ENCODE measurements at regions not wholly inside any gene's neighbourhood (a gene's known extent, or its start where the extent isn't known, plus 50 kb on each side); places are given as distances from the start of the nearest gene placed in this dataset.

DNA sequence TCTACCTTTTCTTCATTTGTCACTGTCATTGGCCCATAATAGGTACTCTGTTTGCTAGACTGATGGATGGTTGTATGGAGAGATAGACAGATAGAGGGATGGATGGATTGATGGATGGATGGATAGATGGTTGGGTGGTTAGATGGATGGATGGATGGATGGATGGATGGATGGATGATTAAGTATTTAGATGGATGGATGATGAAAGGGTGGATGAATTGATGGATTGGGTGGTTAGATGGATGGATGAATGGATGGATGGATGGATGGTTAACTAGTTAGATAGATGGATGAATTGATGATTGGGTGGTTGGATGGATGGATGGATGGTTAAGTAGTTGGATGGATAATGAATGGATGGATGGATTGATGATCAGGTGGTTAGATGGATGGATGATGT lies 334.7 kb upstream of the AUTS2 start:
- no peak overlapping the region for H3K27ac ChIP-seq
- no peak for TF ChIP-seq ZFX (IDR thresholded peaks at IDR 0.05)
- TF ChIP-seq, protein P1, sequence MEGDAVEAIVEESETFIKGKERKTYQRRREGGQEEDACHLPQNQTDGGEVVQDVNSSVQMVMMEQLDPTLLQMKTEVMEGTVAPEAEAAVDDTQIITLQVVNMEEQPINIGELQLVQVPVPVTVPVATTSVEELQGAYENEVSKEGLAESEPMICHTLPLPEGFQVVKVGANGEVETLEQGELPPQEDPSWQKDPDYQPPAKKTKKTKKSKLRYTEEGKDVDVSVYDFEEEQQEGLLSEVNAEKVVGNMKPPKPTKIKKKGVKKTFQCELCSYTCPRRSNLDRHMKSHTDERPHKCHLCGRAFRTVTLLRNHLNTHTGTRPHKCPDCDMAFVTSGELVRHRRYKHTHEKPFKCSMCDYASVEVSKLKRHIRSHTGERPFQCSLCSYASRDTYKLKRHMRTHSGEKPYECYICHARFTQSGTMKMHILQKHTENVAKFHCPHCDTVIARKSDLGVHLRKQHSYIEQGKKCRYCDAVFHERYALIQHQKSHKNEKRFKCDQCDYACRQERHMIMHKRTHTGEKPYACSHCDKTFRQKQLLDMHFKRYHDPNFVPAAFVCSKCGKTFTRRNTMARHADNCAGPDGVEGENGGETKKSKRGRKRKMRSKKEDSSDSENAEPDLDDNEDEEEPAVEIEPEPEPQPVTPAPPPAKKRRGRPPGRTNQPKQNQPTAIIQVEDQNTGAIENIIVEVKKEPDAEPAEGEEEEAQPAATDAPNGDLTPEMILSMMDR (conservative IDR thresholded peaks at IDR 0.05): no peak

DNA sequence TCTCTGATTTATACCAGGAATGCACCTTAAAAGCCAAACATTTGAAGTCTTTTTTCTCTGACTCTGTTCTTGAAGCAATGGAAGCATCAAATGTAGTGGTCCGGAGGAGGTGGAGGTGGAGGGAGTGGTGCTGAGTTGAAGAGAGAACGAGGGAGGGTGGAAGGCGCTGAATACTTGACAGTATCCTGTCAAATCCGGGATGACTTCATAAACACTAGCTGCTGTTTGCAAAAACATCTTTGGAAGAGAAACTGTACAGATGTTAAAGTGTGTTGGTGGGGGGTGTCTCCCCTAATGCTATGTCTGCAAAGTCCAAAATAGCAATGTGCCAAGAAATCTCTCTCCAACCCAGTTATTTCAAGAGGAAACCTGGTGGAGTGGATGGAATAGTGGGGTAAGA lies 328.5 kb upstream of the AUTS2 start:
- H3K27ac ChIP-seq: no peak overlapping the region
- no peak for TF ChIP-seq ZFX (IDR thresholded peaks at IDR 0.05)
- TF ChIP-seq, protein P1 (conservative IDR thresholded peaks at IDR 0.05): no peak

DNA sequence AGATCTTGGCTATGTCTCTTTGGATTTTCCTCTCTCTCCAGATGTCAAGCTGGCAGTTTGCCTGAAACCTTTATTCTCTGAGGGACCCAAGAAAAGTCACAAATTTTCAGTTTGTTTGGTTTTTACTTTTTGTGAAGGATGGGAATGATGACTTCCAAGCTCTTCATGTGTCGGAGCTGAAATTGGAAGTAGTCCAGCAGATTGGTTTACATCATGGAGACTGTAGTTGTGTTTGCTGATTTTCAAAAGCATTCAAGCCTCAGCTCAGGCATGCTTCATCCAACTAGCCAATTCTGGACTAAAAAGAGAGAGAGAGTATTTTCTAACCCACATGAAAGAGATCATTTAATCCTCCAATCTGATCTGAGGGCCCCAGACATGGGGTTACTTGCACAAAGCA lies 326.2 kb upstream of the AUTS2 start:
- TF ChIP-seq, protein P1 (conservative IDR thresholded peaks at IDR 0.05): no peak
- TF ChIP-seq ZFX (IDR thresholded peaks at IDR 0.05): no peak
- no peak overlapping the region for H3K27ac ChIP-seq

DNA sequence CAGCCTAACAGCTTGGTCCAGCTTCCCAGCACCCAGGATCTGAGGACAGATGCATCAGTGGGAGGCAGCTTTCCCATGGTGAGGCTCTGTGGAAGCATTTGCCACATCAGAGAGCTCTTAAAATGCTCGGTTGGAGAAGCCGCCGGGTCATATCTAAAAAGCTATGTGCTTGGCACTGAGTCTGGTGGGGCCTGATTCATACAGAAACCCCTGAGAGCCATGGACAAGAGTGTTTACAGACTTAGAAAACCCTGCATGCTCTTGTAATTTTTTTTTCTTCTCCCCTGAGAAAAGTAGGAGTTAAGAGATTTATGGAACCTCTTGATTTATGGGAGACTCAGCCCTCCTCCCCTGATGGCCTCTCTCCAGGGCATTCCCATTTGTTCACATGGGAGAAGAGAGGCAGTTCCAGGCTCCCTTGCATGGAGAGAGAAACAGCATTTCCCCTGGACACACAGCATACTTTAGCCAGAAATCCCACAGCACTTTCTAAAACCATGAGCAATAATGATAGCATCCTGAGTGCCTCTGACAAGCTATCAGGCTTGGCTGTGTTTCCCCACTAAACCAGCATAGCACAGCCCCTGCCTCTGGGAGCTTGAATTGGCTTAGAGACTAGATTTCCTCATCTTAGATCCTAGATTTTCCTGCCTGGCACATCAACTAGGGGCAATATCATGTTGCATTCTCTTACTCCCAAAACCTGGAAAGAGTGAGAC lies 322.1 kb upstream of the AUTS2 start:
- TF ChIP-seq, protein P1 (conservative IDR thresholded peaks at IDR 0.05): no peak
- no peak for TF ChIP-seq ZFX (IDR thresholded peaks at IDR 0.05)
- no peak overlapping the region for H3K27ac ChIP-seq

DNA sequence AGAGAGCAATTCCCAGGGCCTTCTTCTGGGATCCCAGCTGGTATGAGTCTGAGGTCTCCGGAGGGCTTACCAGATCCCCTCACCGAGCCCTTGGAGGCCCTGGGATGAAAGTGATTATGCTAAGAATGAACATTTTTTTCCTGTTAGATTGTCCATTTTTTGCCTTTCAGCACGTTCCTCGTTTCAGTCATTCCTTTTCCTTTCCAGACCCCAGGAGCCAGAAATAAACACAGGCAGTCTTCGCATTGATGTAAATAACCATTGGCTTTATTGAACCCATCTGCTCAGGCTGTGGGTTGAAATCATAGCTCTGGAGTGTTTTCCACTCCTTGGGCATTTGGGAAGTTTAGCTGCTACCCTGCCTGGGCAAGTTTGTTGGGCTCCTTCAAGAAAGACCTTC lies 320.9 kb upstream of the AUTS2 start:
- no peak overlapping the region for H3K27ac ChIP-seq
- TF ChIP-seq ZFX (IDR thresholded peaks at IDR 0.05): no peak
- TF ChIP-seq, protein P1 (conservative IDR thresholded peaks at IDR 0.05): no peak

DNA sequence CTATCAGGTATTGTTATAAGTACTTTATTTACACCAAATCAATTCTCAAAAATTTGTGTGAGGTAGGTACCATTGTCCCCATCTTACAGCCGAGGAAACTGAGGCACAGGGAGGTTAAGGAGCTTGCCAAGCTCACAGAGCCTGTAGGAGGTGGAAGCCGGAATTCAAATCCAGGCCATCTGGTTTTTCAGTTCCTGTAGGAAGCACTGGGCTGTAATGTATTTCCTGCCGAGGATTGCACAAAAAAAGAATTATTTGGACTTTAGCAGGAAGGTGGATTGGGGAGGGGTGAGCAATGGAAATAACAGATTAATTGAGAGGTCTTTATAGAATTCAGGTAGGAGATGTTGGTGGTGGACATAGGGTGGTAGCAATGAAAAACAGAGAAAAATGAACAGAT lies 315.3 kb upstream of the AUTS2 start:
- TF ChIP-seq, protein P1 (conservative IDR thresholded peaks at IDR 0.05): no peak
- no peak overlapping the region for H3K27ac ChIP-seq

DNA sequence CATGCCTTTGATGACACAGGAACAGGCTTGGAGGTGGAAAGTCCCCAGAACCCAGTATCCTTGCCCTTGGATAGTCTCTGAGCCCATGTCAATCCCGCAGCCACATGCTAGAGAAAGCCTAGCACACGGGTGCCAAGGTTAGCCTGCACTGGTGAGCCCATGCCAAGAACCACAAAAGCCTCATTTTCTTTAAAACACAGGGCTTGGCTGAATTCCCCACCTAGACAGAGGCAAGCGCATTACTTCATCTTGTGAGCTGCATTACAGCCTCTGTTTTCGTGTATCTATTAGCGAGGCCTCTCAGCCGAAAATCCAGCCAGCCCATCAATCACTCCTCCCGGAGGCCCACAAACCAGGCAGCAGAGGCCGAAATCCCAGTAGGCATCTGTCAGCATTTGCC lies 314.9 kb upstream of the AUTS2 start:
- TF ChIP-seq ZFX (IDR thresholded peaks at IDR 0.05): no peak
- TF ChIP-seq, protein P1 (conservative IDR thresholded peaks at IDR 0.05): no peak
- H3K27ac ChIP-seq: no peak overlapping the region

Measured in C4-2B (cell line).